Hindlimb muscle (tissue), 1 donor: ENCODE measurements at regions not wholly inside any gene's neighbourhood (a gene's known extent, or its start where the extent isn't known, plus 50 kb on each side); places are given as distances from the start of the nearest gene placed in this dataset.
"Not testable (repeated sequence)": the region's sequence is repeated elsewhere in the genome, so short reads cannot be mapped to it uniquely, and the experiment has no call there.

Experiments
- DNase-seq: peaks from one replicate; pipeline ENCODE4 v3.0.0-alpha.2; 2013

DNA sequence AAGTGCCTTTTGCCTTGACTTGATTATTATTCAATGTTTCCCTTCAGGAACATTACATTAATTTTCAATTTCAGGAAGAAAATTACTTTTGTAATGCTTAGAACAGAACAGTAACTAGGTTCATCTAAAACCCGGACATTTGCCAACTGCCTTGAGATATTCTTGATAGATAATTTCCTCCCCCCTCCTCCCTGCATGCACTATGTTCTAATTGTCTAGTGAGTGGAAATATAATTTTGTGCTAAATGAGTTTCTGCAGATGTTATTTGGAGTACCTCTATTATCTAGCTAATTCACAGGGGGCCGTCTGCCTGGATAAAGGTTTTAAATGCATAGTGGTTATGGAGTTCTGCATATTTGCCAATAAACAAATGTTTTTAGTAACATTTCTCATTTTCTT is 200.3 kb upstream of the SLC39A10 start:
- DNase-seq: no peak

DNA sequence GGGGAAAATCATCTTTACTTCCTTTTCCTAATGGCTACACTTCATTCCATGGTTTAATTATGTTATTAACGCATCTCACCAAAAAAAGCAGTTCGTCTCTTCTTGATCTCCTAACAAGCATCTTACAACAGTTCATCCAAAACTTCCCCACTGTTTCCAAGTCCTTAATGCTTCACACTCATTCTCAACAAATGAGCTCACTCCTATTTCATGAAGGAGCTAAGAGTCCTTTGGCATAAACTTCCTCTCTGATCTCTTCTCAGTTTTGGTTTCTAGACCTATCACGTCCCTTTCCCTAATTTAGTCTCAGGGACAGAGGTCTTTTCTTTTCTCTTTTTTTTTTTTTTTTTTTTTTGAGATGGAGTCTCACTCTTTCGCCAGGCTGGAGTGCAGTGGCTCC is 205.9 kb upstream of the SLC39A10 start:
- DNase-seq: no peak

DNA sequence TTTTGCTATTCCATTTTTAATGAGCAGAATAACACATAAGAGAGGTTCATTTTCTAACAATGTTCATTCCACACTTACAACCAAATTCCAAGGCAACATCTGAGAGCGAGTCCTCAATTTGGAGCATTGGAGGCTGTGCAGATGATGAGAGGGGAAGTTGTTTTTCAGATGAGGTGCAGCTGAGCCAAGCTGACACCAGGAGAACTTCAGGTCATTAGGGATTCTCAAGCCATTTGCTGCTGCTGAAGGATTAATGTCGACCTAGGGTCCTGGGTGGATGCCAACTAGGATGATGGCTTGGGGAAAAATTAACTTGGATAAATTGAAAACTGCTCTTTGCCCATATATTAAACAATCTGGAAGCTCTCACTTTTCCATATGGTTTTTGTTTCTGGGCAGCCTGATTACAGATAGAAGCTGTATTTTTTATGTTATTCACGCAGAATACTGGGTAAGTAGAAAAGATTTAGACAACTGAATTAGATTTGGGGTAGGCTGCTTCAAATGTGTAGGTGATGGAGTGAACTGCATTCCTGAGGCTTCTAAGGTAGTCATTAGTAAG is 206.4 kb upstream of the SLC39A10 start:
- no peak for DNase-seq

DNA sequence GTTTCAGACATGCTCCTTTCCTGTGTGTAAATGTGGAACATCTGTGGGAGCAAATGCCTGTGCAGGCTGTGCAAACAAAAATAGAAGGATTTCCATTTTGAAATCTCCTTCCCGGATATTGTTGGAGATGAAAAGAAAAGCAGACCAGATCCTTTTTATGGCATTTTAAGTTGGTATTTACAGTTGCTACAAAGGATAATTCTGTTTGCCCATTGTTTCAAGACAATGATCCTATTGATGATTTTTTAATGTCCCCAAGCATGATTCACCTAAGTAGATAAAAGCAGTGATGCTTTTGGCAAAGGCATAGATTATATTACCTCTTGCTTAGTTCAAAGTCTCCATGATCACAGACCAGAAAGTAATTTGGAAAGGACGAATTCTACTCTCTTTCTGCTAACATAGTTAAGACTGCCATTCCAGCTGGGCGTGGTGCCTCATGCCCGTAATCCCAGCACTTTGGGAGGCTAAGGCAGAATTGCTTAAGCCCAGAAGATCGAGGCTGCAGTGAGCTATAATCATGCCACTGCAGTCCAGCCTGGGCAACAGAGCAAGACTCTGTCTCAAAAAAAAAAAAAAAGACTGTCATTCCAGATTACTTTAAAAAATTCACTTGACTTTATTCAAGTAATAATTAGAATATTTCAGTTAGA is 209.6 kb upstream of the SLC39A10 start:
- no peak for DNase-seq

DNA sequence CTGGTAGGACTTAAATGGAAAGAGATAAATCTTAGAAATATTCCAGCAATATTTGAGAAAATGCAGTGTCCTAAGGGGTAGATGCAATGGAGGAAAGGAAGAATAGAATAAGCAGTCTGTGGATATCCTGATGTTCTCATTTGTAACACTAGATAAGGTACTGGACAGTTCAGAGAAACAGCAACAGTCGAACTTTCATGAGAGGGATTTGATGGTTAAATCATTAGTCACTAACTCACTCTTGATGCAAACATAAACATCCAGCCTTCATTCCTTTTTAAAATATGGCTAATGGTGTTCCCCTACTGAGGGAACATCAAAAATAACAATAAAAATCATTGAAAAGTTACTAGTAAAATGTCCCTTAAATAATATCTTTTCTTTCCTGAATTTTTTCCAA is 211.4 kb upstream of the SLC39A10 start:
- no peak for DNase-seq

DNA sequence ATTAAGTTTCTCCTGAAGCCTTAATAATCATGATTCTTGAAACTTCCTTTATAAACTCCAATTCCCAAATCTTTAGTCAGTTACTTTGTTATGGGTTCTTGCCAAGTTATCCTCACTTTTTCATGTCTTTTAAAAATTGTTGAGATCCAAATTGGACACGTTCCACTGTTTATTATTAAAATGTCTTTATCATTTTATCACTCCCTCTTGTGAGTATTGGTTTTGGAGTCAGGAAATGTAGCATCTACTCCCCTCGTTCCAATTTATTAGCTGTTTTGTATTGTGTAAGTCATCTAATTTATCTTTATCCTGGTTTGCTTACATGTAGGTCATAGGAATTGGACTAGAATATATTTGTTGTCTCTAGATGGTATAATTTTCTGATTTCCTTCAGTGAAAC is 213.1 kb upstream of the SLC39A10 start:
- DNase-seq: no peak

DNA sequence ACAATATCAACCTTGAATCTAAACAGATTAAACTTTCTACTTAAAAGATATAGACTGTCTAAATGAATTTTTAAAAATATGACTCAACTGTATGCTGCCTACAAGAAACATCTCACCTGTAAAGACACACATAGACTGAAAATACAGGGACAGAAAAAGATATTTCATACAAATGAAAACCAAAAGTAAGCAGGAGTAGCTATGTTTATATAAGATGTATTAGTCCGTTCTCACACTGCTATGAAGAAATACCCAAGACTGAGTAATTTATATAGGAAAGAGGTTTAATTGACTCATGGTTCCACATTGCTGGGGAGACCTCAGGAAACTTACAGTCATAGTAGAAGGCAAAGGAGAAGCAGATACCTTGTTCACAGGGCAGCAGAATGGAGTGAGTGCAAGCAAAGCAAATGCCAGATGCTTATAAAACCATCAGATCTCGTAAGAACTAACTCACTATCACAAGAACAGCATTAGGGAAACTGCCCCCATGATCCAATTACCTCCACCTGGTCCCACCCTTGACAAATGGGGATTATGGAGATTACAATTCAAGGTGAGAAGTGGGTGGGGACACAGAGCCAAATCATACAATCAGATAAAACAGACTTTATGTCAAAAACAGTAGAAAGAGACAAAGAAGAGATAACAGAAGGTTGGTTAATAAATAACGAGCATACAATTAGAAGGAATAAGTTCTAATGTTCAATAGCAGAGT is 214.4 kb upstream of the SLC39A10 start:
- DNase-seq: no peak

DNA sequence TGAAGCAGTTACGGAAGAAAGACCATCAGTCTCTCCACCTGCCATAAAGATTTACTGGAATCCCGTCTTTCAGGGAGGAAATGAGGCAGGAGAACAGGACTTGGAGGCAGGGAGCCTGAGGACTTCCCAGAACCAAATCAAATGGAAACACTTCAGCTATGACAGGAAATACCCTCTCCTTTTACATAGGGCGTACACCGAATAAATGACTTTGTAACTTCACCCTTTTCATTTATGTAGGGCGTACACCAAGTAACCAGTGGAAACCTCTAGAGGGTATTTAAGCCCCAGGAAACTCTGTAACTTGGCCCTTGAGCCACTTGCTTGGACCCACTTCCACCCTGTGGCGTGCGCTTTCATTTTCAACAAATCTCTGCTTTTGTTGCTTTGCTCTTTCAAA is 218.3 kb upstream of the SLC39A10 start:
- DNase-seq: no peak

DNA sequence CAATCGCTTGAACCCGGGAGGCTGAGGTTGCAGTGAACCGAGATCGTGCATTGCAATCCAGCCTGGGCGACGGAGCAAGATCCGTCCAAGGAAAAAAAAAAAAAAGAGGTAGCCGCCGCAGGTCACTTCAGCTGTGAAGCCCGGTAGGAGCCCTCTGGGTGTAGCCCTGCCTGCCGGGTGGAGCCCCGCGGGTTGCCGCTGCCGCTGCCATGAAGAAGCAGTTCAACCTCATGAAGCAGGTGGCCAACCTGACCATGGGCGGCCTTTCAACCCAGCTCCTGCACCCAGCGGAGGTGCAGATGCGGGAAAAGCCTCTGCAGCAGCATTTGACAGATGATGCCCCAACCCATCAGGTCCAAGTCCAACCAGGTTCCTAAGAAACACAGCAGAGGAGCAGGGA is 219.5 kb upstream of the SLC39A10 start:
- no peak for DNase-seq

DNA sequence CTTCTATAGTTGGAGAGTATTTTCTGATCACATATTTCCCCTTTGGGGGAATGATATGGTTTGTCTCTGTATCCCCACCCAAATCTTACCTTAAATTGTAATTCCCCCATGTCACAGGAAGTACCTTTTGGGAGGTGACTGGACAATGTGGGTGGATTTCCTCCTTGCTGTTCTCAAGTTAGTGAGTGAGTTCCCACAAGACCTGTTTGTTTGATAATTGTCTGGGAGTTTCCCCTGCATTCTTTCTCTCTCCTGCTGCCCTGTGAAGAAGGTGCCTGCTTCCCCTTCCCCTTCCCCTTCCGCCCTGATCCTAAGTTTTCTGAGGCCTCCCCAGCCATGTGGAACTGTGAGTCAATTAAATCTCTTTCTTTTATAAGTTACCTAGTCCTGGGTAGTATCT is 222.7 kb upstream of the SLC39A10 start:
- DNase-seq: no peak

DNA sequence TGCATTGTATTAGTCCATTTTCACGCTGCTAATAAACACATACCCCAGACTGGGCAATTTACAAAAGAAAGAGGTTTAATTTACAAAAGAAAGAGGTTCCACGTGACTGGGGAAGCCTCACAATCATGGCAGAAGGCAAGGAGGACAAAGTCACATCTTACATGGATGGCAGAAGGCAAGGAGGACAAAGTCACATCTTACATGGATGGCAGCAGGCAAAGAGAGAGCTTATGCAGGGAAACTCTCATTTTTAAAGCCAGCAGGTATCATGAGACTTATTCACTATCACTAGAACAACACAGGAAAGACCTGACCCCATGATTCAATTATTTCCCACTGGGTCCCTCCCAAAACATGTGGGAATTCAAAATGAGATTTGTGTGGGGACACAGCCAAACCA is 223.3 kb upstream of the SLC39A10 start:
- DNase-seq: not testable (repeated sequence)

DNA sequence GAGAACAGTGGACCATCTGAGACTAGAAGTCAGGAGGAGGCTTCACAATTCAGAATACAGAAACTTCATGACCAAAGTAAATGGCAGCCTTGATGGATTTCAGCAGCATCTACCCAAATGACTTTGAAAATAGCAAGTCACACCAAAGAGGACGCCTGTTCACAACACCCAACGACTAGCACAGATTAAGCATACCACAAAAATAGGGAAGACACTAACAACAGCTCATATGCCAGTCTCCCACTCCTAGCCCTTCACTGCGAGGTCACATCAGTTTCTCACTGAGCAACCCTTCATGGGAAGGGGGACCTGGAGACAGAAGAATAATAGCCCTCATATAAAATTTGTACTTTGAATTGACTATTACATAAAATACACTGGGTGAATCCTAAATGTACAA is 228.4 kb upstream of the SLC39A10 start:
- DNase-seq: no peak

DNA sequence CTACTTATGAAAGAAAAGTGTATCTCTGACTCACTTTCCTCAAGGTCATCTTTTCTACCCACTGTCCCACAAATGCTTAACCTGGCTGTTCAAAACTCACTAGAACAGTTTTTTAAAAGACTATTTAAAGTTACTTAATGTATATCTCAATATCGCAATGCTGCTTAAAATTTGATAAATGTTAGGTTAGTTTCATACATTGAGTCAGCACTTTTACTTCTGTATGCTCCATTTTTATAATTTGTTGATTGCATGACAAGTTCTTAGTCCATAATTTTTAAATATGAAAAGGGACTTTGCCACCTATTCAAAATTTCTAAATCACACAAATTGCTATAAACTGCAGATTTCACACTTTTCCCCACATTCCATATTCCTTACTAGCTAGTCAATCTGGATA is 231.7 kb upstream of the SLC39A10 start:
- no peak for DNase-seq

DNA sequence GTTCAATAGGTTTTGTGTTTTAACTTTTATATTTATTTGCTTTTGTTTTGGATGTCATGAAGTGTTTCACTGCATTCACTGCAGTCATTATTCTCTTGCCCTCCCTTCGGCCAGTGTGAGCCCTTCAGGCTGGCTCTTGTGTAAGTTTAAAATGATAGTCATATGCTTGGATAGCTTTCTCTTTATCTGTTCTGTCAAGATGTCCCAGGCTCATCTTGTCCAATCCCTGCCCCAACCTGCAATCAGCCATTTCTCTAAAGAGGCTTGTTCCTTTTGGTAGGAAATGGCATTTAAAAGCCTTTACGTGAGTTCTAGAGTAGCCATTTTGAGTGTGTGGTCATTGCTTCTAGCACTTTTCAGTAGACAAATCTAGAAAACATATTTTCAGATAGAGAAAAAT is 238.0 kb upstream of the SLC39A10 start:
- DNase-seq: no peak

DNA sequence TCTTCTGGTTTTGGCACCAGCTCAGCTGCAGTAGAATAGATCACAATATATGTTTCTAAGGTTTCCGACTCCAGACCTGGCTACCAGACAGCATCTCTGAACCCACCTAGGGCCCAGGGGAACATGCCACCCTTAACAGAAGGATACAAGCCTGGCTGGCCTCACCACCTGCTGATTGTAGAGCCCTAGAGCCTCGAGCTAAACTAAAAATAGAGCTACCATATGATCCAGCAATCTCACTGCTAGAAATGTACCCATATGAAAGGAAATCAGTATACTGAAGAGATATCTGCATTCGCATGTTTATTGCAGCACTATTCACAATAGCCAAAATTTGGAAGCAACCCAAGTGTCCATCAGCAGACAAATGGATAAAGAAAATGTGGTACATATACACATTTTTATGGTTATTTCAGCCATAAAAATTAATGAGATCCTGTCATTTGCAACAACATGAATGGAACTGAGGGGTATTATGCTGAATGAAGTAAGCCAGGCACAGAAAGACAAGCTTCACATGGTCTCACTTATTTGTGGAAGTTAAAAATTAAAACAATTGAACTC is 242.4 kb upstream of the SLC39A10 start:
- DNase-seq: no peak

DNA sequence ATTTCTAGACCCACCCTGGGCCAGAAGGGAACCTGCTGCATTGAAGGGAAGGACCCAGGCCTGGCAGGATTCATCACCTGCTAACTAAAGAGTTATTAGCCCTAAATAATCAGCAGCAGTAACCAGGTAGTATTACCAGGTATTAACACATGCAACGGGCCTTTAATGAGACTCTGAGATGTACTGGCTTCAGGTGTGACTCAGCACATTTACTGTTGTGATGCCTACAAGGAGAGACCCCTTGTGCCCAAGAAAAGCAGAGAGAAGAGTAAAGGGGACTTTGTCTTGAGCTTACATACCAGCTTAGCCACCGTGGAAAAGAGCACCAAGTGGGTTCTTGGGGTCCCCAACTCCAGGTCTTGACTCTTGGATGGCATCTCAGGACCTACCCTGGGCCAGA is 243.1 kb upstream of the SLC39A10 start:
- no peak for DNase-seq

DNA sequence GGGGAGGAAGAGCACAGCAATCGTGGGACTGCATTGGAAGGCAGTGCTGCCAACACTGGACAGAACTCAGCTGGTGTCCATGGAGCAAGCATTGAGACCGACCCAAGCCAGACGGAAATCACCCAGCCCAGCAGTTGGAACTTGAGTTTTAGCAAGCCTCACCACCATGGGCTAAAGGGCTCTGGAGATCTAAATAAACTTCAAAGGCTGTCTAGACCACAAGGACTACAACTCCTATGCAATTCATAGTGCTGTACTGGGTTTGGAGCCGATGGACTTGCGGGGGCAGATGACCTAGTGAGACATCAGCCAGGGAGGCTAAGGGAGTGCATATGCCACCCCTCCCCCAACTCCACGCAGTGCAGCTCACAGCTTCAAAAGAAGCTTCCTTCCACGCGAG is 243.6 kb upstream of the SLC39A10 start:
- no peak for DNase-seq

DNA sequence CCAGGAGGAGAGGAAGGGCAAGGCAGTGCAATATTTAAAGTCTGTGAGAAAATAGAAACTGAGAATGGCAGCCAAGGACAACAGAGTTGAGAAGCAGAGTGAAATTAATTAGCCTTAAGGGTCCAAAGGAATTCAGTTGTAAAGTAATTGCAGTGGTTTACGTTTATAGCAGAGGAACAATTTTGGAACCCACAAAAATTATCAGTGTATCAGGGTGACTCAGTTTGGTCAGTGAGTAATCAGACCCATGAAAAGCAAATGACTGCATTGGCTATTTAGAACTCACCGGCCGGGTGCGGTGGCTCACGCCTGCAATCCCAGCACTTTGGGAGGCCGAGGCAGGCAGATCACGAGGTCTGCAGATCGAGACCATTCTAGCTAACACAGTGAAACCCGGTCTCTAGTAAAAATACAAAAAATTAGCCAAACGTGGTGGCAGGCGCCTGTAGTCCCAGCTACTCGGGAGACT is 245.8 kb upstream of the SLC39A10 start:
- no peak for DNase-seq

DNA sequence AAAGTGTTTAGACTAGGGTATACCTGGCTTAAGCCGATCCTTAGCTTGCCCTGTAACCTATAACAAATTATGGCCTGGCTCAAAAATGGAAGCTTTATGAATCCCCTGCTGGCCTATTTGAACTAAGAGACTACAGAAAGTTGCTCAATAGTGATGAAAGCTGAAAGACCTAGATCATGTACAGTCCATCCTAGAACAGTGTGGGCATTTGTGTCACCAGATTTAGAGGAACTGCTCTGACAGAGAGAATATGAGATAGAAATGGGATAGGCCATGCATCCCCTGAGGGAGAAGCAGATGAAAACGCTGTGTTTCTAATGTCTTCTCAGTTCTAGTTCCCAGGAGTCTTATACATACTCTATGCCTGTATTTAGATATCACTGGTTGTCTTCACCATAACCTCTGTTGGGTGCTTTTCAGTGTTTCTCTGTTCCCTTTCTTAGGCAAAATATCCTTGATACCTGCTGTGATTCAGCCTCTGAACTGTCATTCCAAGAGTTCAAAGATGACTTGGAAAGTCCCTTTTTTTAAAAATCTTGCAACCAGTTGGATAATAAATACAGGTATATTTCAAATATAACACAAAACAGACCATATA is 246.9 kb upstream of the SLC39A10 start:
- no peak for DNase-seq

DNA sequence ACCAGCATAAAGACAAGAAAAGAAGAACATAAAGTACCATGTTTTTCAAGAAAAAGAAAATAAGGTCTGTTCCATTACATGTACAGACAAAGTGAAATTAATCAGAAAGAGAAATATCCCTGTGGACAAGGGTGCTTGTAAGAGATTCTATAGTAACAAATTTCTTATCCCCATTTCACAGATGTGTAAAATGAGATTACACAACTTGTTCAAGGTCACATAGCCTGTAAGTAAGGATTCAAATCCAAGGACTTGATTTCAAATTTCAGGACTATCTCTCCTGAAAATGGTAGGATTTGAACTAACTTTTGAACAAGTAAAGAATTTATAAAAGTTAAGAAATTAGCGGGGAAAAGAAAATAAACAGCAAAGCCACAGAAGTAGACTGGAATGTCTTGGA is 248.2 kb upstream of the SLC39A10 start:
- no peak for DNase-seq

DNA sequence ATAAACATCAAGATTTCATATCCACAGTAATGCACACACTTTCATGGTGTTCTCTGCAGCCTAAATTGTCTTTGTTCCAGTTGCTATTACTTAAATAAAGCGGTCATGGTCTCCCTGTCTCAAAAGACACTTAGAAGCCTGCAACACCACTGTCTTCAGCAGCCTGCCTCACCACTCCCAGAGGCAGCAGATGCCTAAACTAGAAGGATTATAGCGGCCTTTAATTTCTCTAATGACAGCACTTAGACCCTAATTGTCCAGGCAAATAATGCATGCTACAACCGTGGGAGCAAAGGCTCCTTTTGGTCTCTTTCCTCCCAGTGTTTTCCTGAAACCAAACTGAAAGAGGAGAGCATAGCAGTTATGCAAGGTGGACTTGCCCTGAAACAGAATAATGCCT is 248.8 kb upstream of the SLC39A10 start:
- no peak for DNase-seq

DNA sequence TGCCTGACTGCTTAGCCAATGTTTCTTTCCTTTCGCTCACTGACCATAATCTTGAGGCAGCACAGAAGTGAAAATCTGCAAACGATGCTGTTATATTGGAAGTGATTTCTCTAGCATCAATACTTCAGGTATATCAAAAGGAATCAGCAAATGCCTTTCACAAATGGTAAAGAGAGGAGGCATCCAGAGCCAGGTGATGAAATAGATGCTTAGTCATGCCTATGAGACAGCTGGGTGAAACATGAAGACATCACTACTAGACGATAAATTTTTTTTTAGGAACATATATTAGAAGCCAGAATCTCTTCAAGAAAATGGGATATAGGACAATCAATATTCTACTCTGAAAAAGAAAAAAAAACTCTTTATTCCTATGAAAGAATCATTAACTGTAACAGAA is 249.2 kb upstream of the SLC39A10 start:
- no peak for DNase-seq

DNA sequence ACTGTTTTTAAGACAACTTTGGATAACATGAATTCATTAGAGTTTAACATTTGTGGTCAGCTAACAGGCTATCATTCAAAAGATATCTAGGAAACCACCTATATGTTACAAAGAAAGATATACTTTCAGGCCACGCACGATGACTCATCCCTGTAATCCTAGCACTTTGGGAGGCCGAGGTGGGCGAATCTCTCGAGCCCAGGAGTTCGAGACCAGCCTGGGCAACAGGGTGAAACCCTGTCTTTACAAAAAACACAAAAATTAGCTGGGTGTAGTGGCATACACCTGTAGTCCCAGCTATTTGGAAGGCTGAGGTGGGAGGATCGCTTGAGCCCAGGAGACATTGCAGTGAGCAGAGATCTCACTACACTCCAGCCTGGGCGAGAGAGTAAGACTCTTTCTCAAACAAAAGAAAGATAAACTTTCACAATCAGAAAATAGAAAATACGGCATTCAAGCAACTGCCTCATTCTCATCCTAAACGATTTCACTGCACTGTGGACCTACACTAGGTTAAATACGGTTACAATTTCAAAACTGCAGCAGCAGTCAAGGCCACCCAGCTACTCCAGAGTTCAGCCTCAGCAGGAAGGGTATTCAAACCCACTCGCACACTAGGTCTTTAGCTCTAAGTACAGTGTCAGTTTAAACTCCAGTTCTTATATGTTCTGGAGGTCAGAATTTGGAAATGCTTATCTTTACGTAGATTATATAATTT is 250.0 kb upstream of the SLC39A10 start:
- DNase-seq: no peak
